ENCODE measurements at regions not wholly inside any gene's neighbourhood (a gene's known extent, or its start where the extent isn't known, plus 50 kb on each side); places are given as distances from the start of the nearest gene placed in this dataset.
A peak's percentile ranks its signal among the peaks of the same experiment; 100 is the strongest.

- H3K14ac ChIP-seq (ENCODE audit: insufficient read length): no peak overlapping the region
- WGBS, 2 experiments (ENCODE audit: extremely low coverage in 1 of 2, insufficient coverage in 1 of 2, insufficient read length in 1 of 2, insufficient replicate concordance in 2 of 2, low coverage in 1 of 2, low lambda C conversion rate in 2 of 2, missing lambda C conversion rate in 1 of 2): 69% methylated on average over 6 of the region's 6 CpGs; no CpG with 5 or more reads in 1 of the 2 experiments
- H2AK5ac ChIP-seq (ENCODE audit: low read depth, low read length): no peak overlapping the region
- POLR2A ChIA-PET (ENCODE audit: partially characterized antibody): no interaction called here
- no peak overlapping the region for H2BK12ac ChIP-seq (ENCODE audit: low read depth, low read length)
- no peak overlapping the region for H2BK15ac ChIP-seq (ENCODE audit: low read length)
- FAIRE-seq: no peak
- no peak overlapping the region for H3K4ac ChIP-seq (replicated peaks; ENCODE audit: insufficient read length, low read depth, low read length)
- no peak overlapping the region for H3K23ac ChIP-seq (ENCODE audit: insufficient read length)
- no peak overlapping the region for H2BK5ac ChIP-seq (ENCODE audit: low read depth, low read length)
- peaks cover 4 to 11% of the 10 kb centered on the region in 2 experiments; a peak in 3 of 4 replicates for H3K9me3 ChIP-seq (ENCODE audit: insufficient read depth in 2 of 2, low read depth in 1 of 2, low read length in 1 of 2)
- DNase-seq (ENCODE audit: low read depth in 1 of 2, low spot score in 2 of 2): no peak
- H3K4me3 ChIP-seq (ENCODE audit: extremely low read depth in 1 of 4, insufficient read depth in 2 of 4, low read depth in 3 of 4, low read length in 4 of 4): peak overlapping the region in 1 of 4 experiments; percentile 27; a peak in 1 of 8 replicates
- H4K8ac ChIP-seq (ENCODE audit: extremely low read depth, insufficient read depth, low read length): no peak overlapping the region
- no peaks in the 10 kb centered on the region for H4K20me1 ChIP-seq (replicated peaks in 1 of 2; ENCODE audit: control insufficient read depth in 1 of 2, insufficient read depth in 2 of 2, low read length in 2 of 2)
- no peak overlapping the region for H4K91ac ChIP-seq (replicated peaks; ENCODE audit: insufficient read length, low read length)
- H4K5ac ChIP-seq (ENCODE audit: insufficient read length, low read depth, low read length): no peak overlapping the region
- H3K56ac ChIP-seq (replicated peaks; ENCODE audit: insufficient read length, low read depth, low read length): no peak overlapping the region
- TF ChIP-seq CREB1 (IDR thresholded peaks at IDR 0.05): no peak
- TF ChIP-seq SAP30 (IDR thresholded peaks at IDR 0.05; ENCODE audit: insufficient read depth, insufficient replicate concordance, low read length): no peak
- TF ChIP-seq JUN (IDR thresholded peaks at IDR 0.05; ENCODE audit: low read depth, low read length): no peak
- no peak for TF ChIP-seq CHD2 (IDR thresholded peaks at IDR 0.05; ENCODE audit: low read length)
- no peak for TF ChIP-seq POLR2AphosphoS5 (IDR thresholded peaks at IDR 0.05; ENCODE audit: low read depth, low read length)
- 0 out of 2 replicates have a peak, but pooled peaks have one; percentile 8 for TF ChIP-seq SP1 (IDR thresholded peaks at IDR 0.05; ENCODE audit: low read depth, low read length)
- TF ChIP-seq NANOG (IDR thresholded peaks at IDR 0.05; ENCODE audit: insufficient read depth, low read depth, low read length, poor library complexity, severe bottlenecking): no peak
- TF ChIP-seq EGR1 (IDR thresholded peaks at IDR 0.05; ENCODE audit: borderline replicate concordance, low read depth, low read length): 0 out of 2 replicates have a peak, but pooled peaks have one; percentile 4
- TF ChIP-seq RAD21 (IDR thresholded peaks at IDR 0.05 in 1 of 2, conservative IDR thresholded peaks at IDR 0.05 in 1 of 2; ENCODE audit: low read depth in 2 of 2, low read length in 2 of 2): no peak
- H3K9ac ChIP-seq (replicated peaks in 1 of 4; ENCODE audit: extremely low read depth in 1 of 4, low read depth in 3 of 4, low read length in 3 of 4): no peak overlapping the region
- no peak overlapping the region for H3K27ac ChIP-seq (ENCODE audit: low read depth, low read length)
- no peak overlapping the region for H2BK120ac ChIP-seq (replicated peaks; ENCODE audit: low read depth, low read length)
- H3K79me2 ChIP-seq (ENCODE audit: control insufficient read depth in 1 of 2, insufficient read depth in 2 of 2, low read length in 2 of 2): no peaks in the 10 kb centered on the region
- no peaks in the 10 kb centered on the region for H3K27me3 ChIP-seq (replicated peaks in 1 of 4; ENCODE audit: control insufficient read depth in 3 of 4, extremely low read depth in 1 of 4, insufficient read depth in 3 of 4, low read length in 3 of 4)
- H3K4me1 ChIP-seq (replicated peaks in 1 of 4; ENCODE audit: control insufficient read depth in 3 of 4, insufficient read depth in 4 of 4, low read length in 3 of 4): peaks cover 0 to 6% (median 3%) of the 10 kb centered on the region in 4 experiments; a peak in 3 of 7 replicates
- H3K4me2 ChIP-seq (ENCODE audit: insufficient read depth in 1 of 2, low read depth in 2 of 2, low read length in 2 of 2): peak overlapping the region; percentile 18 to 40; a peak in 2 of 4 replicates
- no peak overlapping the region for H2BK20ac ChIP-seq (ENCODE audit: low read length)
- H3K79me1 ChIP-seq (ENCODE audit: low read depth, low read length): no peaks in the 10 kb centered on the region
- no peaks in the 10 kb centered on the region for H3K23me2 ChIP-seq (ENCODE audit: low read depth, low read length)
- no peak overlapping the region for H2AFZ ChIP-seq (ENCODE audit: low read length)
- CTCF ChIA-PET (ENCODE audit: partially characterized antibody): interaction anchor here (1.4 kb wide), 1 partner anchor 12 kb away, joined by 3 read pairs; no protein-coding TSS in a partner anchor
- no peaks in the 10 kb centered on the region; a peak in 1 of 8 replicates for H3K36me3 ChIP-seq (ENCODE audit: control insufficient read depth in 2 of 4, insufficient read depth in 4 of 4, low read length in 3 of 4)
- no peak overlapping the region for H3K18ac ChIP-seq (ENCODE audit: extremely low read depth, low read length)
Measured at GRCh38 chr5:94045839-94046782, 304.7 kb upstream of the POU5F2 start.

Data from H1 (cell line).